ENCODE measurements at regions not wholly inside any gene's neighbourhood (a gene's known extent, or its start where the extent isn't known, plus 50 kb on each side); places are given as distances from the start of the nearest gene placed in this dataset.

GRCh38 chr4:124177647-124178425 is 534.7 kb downstream of the ANKRD50 start:
- Histone ChIP-seq H3K4me1 (ENCODE audit: control insufficient read depth, extremely low read depth, insufficient read depth, low read length) (peaks cover 12% of the 10 kb centered on the region), H3K4me3 (ENCODE audit: control insufficient read depth in 2 of 3, extremely low read depth in 1 of 3, insufficient read depth in 2 of 3, low read depth in 1 of 3, low read length in 3 of 3) (no peak overlapping the region), H2AFZ (ENCODE audit: control insufficient read depth, low read length) (no peak overlapping the region), H3K9me1 (ENCODE audit: control insufficient read depth, extremely low read depth, insufficient read depth, low read length) (no peaks in the 10 kb centered on the region), H3K9ac (ENCODE audit: control insufficient read depth, extremely low read depth, insufficient read depth, low read length) (no peak overlapping the region), H3K27ac (ENCODE audit: control insufficient read depth, insufficient read depth, low read length) (peak overlapping the region; percentile 47), H3K27me3 (ENCODE audit: control insufficient read depth, extremely low read depth, insufficient read depth, low read length) (no peaks in the 10 kb centered on the region), H3K4me2 (ENCODE audit: control insufficient read depth, extremely low read depth, insufficient read depth, low read depth, low read length) (peak overlapping the region; percentile 35), H4K20me1 (ENCODE audit: control insufficient read depth, extremely low read depth, insufficient read depth, low read length) (no peaks in the 10 kb centered on the region), H3K36me3 (ENCODE audit: control insufficient read depth in 2 of 2, extremely low read depth in 1 of 2, insufficient read depth in 2 of 2, low read length in 2 of 2) (no peaks in the 10 kb centered on the region), H3K9me3 (ENCODE audit: control insufficient read depth, low read depth, low read length) (no peaks in the 10 kb centered on the region), H3K79me2 (ENCODE audit: control insufficient read depth, insufficient read depth, low read length) (no peaks in the 10 kb centered on the region)
- no peak for DNase-seq (ENCODE audit: low read depth, low spot score)
- TF ChIP-seq CTCF (optimal IDR thresholded peaks at IDR 0.05 in 1 of 3, IDR thresholded peaks at IDR 0.05 in 1 of 3, conservative IDR thresholded peaks at IDR 0.05 in 1 of 3; ENCODE audit: extremely low read depth in 1 of 3, insufficient read depth in 2 of 3, low read length in 3 of 3) = no peak
- no peak for TF ChIP-seq EZH2 (IDR thresholded peaks at IDR 0.05; ENCODE audit: low read length)
- peak; percentile 84 for FAIRE-seq
- dilution Hi-C loops (cut with MboI; ENCODE audit: extremely low pct_ligation_motif_present, low sequenced_read_pairs) = no loop called here

GRCh38 chr4:124178449-124179021 is 534.0 kb downstream of the ANKRD50 start:
- Histone ChIP-seq H3K9me1 (ENCODE audit: control insufficient read depth, extremely low read depth, insufficient read depth, low read length) (no peaks in the 10 kb centered on the region), H4K20me1 (ENCODE audit: control insufficient read depth, extremely low read depth, insufficient read depth, low read length) (no peaks in the 10 kb centered on the region), H2AFZ (ENCODE audit: control insufficient read depth, low read length) (no peak overlapping the region), H3K4me3 (ENCODE audit: control insufficient read depth in 2 of 3, extremely low read depth in 1 of 3, insufficient read depth in 2 of 3, low read depth in 1 of 3, low read length in 3 of 3) (no peak overlapping the region), H3K9ac (ENCODE audit: control insufficient read depth, extremely low read depth, insufficient read depth, low read length) (no peak overlapping the region), H3K79me2 (ENCODE audit: control insufficient read depth, insufficient read depth, low read length) (no peaks in the 10 kb centered on the region), H3K27me3 (ENCODE audit: control insufficient read depth, extremely low read depth, insufficient read depth, low read length) (no peaks in the 10 kb centered on the region), H3K27ac (ENCODE audit: control insufficient read depth, insufficient read depth, low read length) (peak overlapping the region; percentile 47), H3K4me1 (ENCODE audit: control insufficient read depth, extremely low read depth, insufficient read depth, low read length) (peaks cover 12% of the 10 kb centered on the region), H3K4me2 (ENCODE audit: control insufficient read depth, extremely low read depth, insufficient read depth, low read depth, low read length) (peak overlapping the region; percentile 28), H3K36me3 (ENCODE audit: control insufficient read depth in 2 of 2, extremely low read depth in 1 of 2, insufficient read depth in 2 of 2, low read length in 2 of 2) (no peaks in the 10 kb centered on the region), H3K9me3 (ENCODE audit: control insufficient read depth, low read depth, low read length) (no peaks in the 10 kb centered on the region)
- FAIRE-seq (peak; percentile 64), DNase-seq (ENCODE audit: low read depth, low spot score) (no peak)
- dilution Hi-C loops (cut with MboI; ENCODE audit: extremely low pct_ligation_motif_present, low sequenced_read_pairs) = no loop called here
- TF ChIP-seq EZH2 (IDR thresholded peaks at IDR 0.05; ENCODE audit: low read length) (no peak), CTCF (optimal IDR thresholded peaks at IDR 0.05 in 1 of 3, IDR thresholded peaks at IDR 0.05 in 1 of 3, conservative IDR thresholded peaks at IDR 0.05 in 1 of 3; ENCODE audit: extremely low read depth in 1 of 3, insufficient read depth in 2 of 3, low read length in 3 of 3) (no peak)
